Esophagus squamous epithelium (tissue), 4 donors: ENCODE measurements at regions not wholly inside any gene's neighbourhood (a gene's known extent, or its start where the extent isn't known, plus 50 kb on each side); places are given as distances from the start of the nearest gene placed in this dataset.

Experiments
- POLR2A ChIP-seq, 4 donors: fragments of 450-650 bp; IDR thresholded peaks; one replicate each; pipeline ENCODE4 v1.6.1; 2017; ENCODE audit warnings: antibody characterized with exemption in 4 of 4, mild to moderate bottlenecking in 4 of 4, moderate library complexity in 3 of 4
- TF ChIP-seq, protein P1 (sequence below), 6 experiments: fragments of 450-650 bp in 4 of 6; fragments of 200-600 bp in 2 of 6; sonication (generic) in 2 of 6; IDR thresholded peaks; one replicate each; pipeline ENCODE4 v1.5.1; 2016 to 2019; ENCODE audit warnings: antibody characterized with exemption in 6 of 6, mild to moderate bottlenecking in 4 of 6, moderate library complexity in 4 of 6

DNA sequence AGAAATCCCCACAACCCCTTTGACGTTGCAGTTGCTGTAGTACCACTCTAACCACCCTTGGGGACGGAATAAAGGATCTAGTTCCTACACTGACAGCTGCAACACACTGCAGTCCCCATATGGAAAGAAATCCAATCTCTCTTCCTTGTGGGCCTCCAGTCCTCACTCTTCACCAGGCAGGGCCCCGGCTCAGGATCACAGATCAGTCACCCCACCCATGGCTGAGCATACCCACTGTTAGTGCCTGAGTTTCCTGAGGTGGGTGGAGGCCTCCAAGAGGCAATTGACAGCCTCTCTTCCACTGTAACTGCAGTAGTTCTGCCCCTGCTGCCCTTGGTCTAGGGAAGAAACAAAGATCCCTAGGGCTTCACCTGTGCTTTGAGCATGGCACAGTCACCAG is 670.0 kb upstream of the CDH2 start:
- TF ChIP-seq, protein P1, sequence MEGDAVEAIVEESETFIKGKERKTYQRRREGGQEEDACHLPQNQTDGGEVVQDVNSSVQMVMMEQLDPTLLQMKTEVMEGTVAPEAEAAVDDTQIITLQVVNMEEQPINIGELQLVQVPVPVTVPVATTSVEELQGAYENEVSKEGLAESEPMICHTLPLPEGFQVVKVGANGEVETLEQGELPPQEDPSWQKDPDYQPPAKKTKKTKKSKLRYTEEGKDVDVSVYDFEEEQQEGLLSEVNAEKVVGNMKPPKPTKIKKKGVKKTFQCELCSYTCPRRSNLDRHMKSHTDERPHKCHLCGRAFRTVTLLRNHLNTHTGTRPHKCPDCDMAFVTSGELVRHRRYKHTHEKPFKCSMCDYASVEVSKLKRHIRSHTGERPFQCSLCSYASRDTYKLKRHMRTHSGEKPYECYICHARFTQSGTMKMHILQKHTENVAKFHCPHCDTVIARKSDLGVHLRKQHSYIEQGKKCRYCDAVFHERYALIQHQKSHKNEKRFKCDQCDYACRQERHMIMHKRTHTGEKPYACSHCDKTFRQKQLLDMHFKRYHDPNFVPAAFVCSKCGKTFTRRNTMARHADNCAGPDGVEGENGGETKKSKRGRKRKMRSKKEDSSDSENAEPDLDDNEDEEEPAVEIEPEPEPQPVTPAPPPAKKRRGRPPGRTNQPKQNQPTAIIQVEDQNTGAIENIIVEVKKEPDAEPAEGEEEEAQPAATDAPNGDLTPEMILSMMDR (IDR thresholded peaks at IDR 0.05) = no peak
- TF ChIP-seq POLR2A (IDR thresholded peaks at IDR 0.05) = no peak
